IMR-90 (cell line): ENCODE measurements at regions not wholly inside any gene's neighbourhood (a gene's known extent, or its start where the extent isn't known, plus 50 kb on each side); places are given as distances from the start of the nearest gene placed in this dataset.

Experiments used
- ATAC-seq: fragments of 200-7000 bp; cut with Tn5 transposase; 2 replicates; pipeline ENCODE4 v1.9.1; 2020; ENCODE audit warnings: low read depth, mild to moderate bottlenecking, moderate library complexity
- BruUV-seq: library from RNA; stranded (reverse); fragments of 400-500 nt; replicated peaks from 2 replicates; lab custom pipeline; 2021; lab: Mats Ljungman, UMichigan
- CTCF ChIA-PET: fragments of 300-600 bp; formaldehyde crosslinking; extraction: SDS; loops from one replicate; lab custom pipeline; 2021; ENCODE audit warnings: antibody characterized with exemption; lab: Yijun Ruan, JAX
- POLR2A ChIA-PET: fragments of 300-600 bp; sonication (Branson Sonifier 250); formaldehyde crosslinking; loops from one replicate; lab custom pipeline; 2022; ENCODE audit warnings: antibody characterized with exemption; ENCODE audit not compliant: unreplicated experiment; lab: Charles Lee
- DNase-seq: peaks from one replicate; pipeline ENCODE4 v3.0.0; 2013
- H2AFZ ChIP-seq: replicated peaks from 2 replicates; pipeline ENCODE3; 2013; ENCODE audit warnings: low read length, mild to moderate bottlenecking; ENCODE audit not compliant: poor library complexity
- H2AK5ac ChIP-seq: 2 replicates; pipeline ENCODE4 v1.6.1; 2013; ENCODE audit warnings: low read depth, low read length, inconsistent platforms
- H2AK9ac ChIP-seq: replicated peaks from 2 replicates; pipeline ENCODE3; 2013; ENCODE audit warnings: mild to moderate bottlenecking, low read depth, low read length, moderate library complexity; ENCODE audit not compliant: poor library complexity
- H2BK120ac ChIP-seq: 2 replicates; pipeline ENCODE4 v1.6.1; 2013; ENCODE audit warnings: low read depth, low read length, inconsistent platforms
- H2BK15ac ChIP-seq: 3 replicates; pipeline ENCODE4 v1.6.1; 2013; ENCODE audit warnings: low read depth, low read length, inconsistent platforms
- H2BK20ac ChIP-seq: 2 replicates; pipeline ENCODE4 v1.6.1; 2013; ENCODE audit warnings: low read depth, mild to moderate bottlenecking, inconsistent platforms, low read length, moderate library complexity
- H2BK5ac ChIP-seq: 2 replicates; pipeline ENCODE4 v1.6.1; 2013; ENCODE audit warnings: mild to moderate bottlenecking, low read depth, low read length, inconsistent platforms; ENCODE audit not compliant: poor library complexity, severe bottlenecking
- H3K14ac ChIP-seq: replicated peaks from 2 replicates; pipeline ENCODE4 v1.6.1; 2013; ENCODE audit warnings: low read depth, low read length, inconsistent platforms
- H3K18ac ChIP-seq: 2 replicates; pipeline ENCODE4 v1.6.1; 2013; ENCODE audit warnings: low read depth, low read length, control low read depth
- H3K23ac ChIP-seq: 2 replicates; pipeline ENCODE4 v1.6.1; 2013; ENCODE audit warnings: low read depth, low read length, inconsistent platforms
- H3K27ac ChIP-seq: 2 replicates; pipeline ENCODE4 v1.5.1; 2013; ENCODE audit warnings: mild to moderate bottlenecking, control low read depth, low read length; ENCODE audit not compliant: insufficient read depth
- H3K27me3 ChIP-seq: 2 replicates; pipeline ENCODE4 v1.6.1; 2013; ENCODE audit warnings: low read length; ENCODE audit not compliant: control insufficient read depth, insufficient read depth
- H3K36me3 ChIP-seq: 2 replicates; pipeline ENCODE4 v1.6.1; 2013; ENCODE audit warnings: low read length, mixed read lengths; ENCODE audit not compliant: control insufficient read depth, insufficient read depth
- H3K4ac ChIP-seq: 2 replicates; pipeline ENCODE4 v1.6.1; 2013; ENCODE audit warnings: low read depth, low read length, inconsistent platforms
- H3K4me1 ChIP-seq: 2 replicates; pipeline ENCODE4 v1.6.1; 2013; ENCODE audit warnings: low read length, mixed read lengths; ENCODE audit not compliant: control insufficient read depth, insufficient read depth
- H3K4me2 ChIP-seq: 2 replicates; pipeline ENCODE4 v1.6.1; 2013; ENCODE audit warnings: low read depth, mild to moderate bottlenecking, control low read depth, low read length, moderate library complexity
- H3K4me3 ChIP-seq: 2 replicates; pipeline ENCODE4 v1.5.1; 2013; ENCODE audit warnings: low read depth, mild to moderate bottlenecking, control low read depth, low read length, moderate library complexity; ENCODE audit not compliant: insufficient read depth
- H3K56ac ChIP-seq: 2 replicates; pipeline ENCODE4 v1.6.1; 2013; ENCODE audit warnings: low read length, inconsistent platforms; ENCODE audit not compliant: insufficient read depth; ENCODE audit errors: extremely low read depth
- H3K79me1 ChIP-seq, 2 experiments: 2 replicates each; pipeline ENCODE4 v1.6.1; 2013; ENCODE audit warnings: low read length in 2 of 2, inconsistent platforms in 1 of 2, low read depth in 1 of 2
- H3K9ac ChIP-seq: 2 replicates; pipeline ENCODE4 v1.6.1; 2013; ENCODE audit warnings: low read depth, low read length, control low read depth
- H3K9me1 ChIP-seq: 2 replicates; pipeline ENCODE4 v1.6.1; 2013; ENCODE audit warnings: low read length, inconsistent platforms; ENCODE audit not compliant: insufficient read depth
- H3K9me3 ChIP-seq: 2 replicates; pipeline ENCODE4 v1.6.1; 2013; ENCODE audit warnings: low read length; ENCODE audit not compliant: control insufficient read depth, insufficient read depth
- H4K20me1 ChIP-seq: 2 replicates; pipeline ENCODE4 v1.6.1; 2013; ENCODE audit warnings: low read length, inconsistent platforms; ENCODE audit not compliant: insufficient read depth
- H4K5ac ChIP-seq: 2 replicates; pipeline ENCODE4 v1.6.1; 2013; ENCODE audit warnings: mild to moderate bottlenecking, low read depth, low read length, control low read depth
- H4K8ac ChIP-seq, 2 experiments: 2 replicates each; pipeline ENCODE4 v1.6.1; 2013; ENCODE audit warnings: low read depth in 2 of 2, low read length in 2 of 2, control low read depth in 1 of 2, inconsistent platforms in 1 of 2
- H4K91ac ChIP-seq: 2 replicates; pipeline ENCODE4 v1.6.1; 2013; ENCODE audit warnings: low read depth, low read length, inconsistent platforms; ENCODE audit not compliant: insufficient read depth
- POLR2A ChIP-seq: IDR thresholded peaks from 2 replicates; pipeline ENCODE4 v1.6.1; 2012; ENCODE audit warnings: mild to moderate bottlenecking, low read depth, low read length
- RAD21 ChIP-seq: IDR thresholded peaks from 2 replicates; pipeline ENCODE4 v1.6.1; 2012; ENCODE audit warnings: low read length, improper control_type of control experiment
- RCOR1 ChIP-seq: IDR thresholded peaks from 2 replicates; pipeline ENCODE4 v1.6.1; 2012; ENCODE audit warnings: mild to moderate bottlenecking, low read length, improper control_type of control experiment; ENCODE audit not compliant: insufficient replicate concordance
- RFX5 ChIP-seq: IDR thresholded peaks from 2 replicates; pipeline ENCODE4 v1.8.0; 2012; ENCODE audit warnings: low read depth, mild to moderate bottlenecking, low read length, moderate library complexity
- WGBS, 2 experiments: methylation state at CpG; one replicate each; pipeline versions ENCODE4 v1.1.5 to v1.1.7; 2013; ENCODE audit warnings: missing lambda C conversion rate in 2 of 2; ENCODE audit not compliant: insufficient read length in 1 of 2; ENCODE audit errors: extremely low coverage in 2 of 2; 5-methylcytosine and 5-hydroxymethylcytosine counted together
- dilution Hi-C: fragments of 300-500 bp; cut with HindIII; formaldehyde crosslinking; loops from one replicate; pipeline ENCODE4 v1.14.3; 2018; ENCODE audit warnings: low sequenced_read_pairs; ENCODE audit not compliant: unreplicated experiment
- in situ Hi-C: fragments of 300-500 bp; cut with MboI; formaldehyde crosslinking; loops from 3 replicates; pipeline ENCODE4 v1.14.3; 2019; ENCODE audit warnings: low sequenced_read_pairs, inconsistent platforms, mixed read lengths
- intact Hi-C: fragments of 100-400 bp; cut with micrococcal nuclease; formaldehyde crosslinking; loops from 2 replicates; pipeline ENCODE4 v1.10.0; 2022

GRCh38 chr12:86683568-86684304 lies 427.5 kb upstream of the MGAT4C start:
- intact Hi-C loops, result no loop called here
- TF ChIP-seq RFX5 (no peak), POLR2A (no peak), RCOR1 (no peak), RAD21 (0 out of 2 replicates have a peak, but pooled peaks have one; percentile 4)

More at GRCh38 chr12:86683568-86684304, 427.5 kb upstream of the MGAT4C start:
- POLR2A ChIA-PET, result no interaction called here
- no peaks in the 10 kb centered on the region for H3K79me1 ChIP-seq
- no peak overlapping the region for H3K56ac ChIP-seq
- H2BK20ac ChIP-seq, result 0 out of 2 replicates have a peak overlapping the region, but pooled peaks have one; percentile 32
- H4K5ac ChIP-seq, result no peak overlapping the region
- ATAC-seq (peak; percentile 90), DNase-seq (peak; percentile 69)
- dilution Hi-C loops (no loop called here), in situ Hi-C loops (no loop called here)
- no peak overlapping the region for H3K4ac ChIP-seq
- peak overlapping the region; percentile 62 for H2BK5ac ChIP-seq
- H3K9me1 ChIP-seq, result no peaks in the 10 kb centered on the region
- WGBS, 2 experiments, result no CpG with 5 or more reads among the region's 6 CpGs
- H3K23ac ChIP-seq, result no peak overlapping the region
- no peak overlapping the region; a peak in 1 of 4 replicates for H4K8ac ChIP-seq
- no peak overlapping the region for H3K4me3 ChIP-seq
- peak overlapping the region; percentile 19 for H2AFZ ChIP-seq
- no peaks in the 10 kb centered on the region for H3K36me3 ChIP-seq
- no peak overlapping the region for H2BK15ac ChIP-seq
- H3K9me3 ChIP-seq, result no peaks in the 10 kb centered on the region
- peak overlapping the region; percentile 34; the same call in 1 of the 2 replicates for H3K4me2 ChIP-seq
- no peaks in the 10 kb centered on the region for H3K27me3 ChIP-seq
- H3K14ac ChIP-seq, result no peak overlapping the region
- no peak overlapping the region for H3K18ac ChIP-seq
- H4K20me1 ChIP-seq, result no peaks in the 10 kb centered on the region
- H3K27ac ChIP-seq, result peak overlapping the region; percentile 37; the same call in 1 of the 2 replicates
- H2AK9ac ChIP-seq, result no peak overlapping the region
- CTCF ChIA-PET, result interaction anchor here (0.7 to 1.0 kb wide), 2 partner anchors 8 to 73 kb away, joined by 3 to 5 read pairs; no protein-coding TSS in a partner anchor
- no peak overlapping the region for H3K9ac ChIP-seq
- no TSS peak for BruUV-seq
- H4K91ac ChIP-seq, result no peak overlapping the region
- H2BK120ac ChIP-seq, result no peak overlapping the region
- H3K4me1 ChIP-seq, result no peaks in the 10 kb centered on the region
- H2AK5ac ChIP-seq, result no peak overlapping the region
